ENCODE measurements at regions not wholly inside any gene's neighbourhood (a gene's known extent, or its start where the extent isn't known, plus 50 kb on each side); places are given as distances from the start of the nearest gene placed in this dataset.

- WGBS, 2 experiments (ENCODE audit: insufficient coverage in 1 of 2, insufficient read length in 1 of 2): 93 to 100% methylated on average over 3 to 4 of the region's 4 CpGs
- no peaks in the 10 kb centered on the region for H3K9me3 ChIP-seq (ENCODE audit: control insufficient read depth, low read length)
- no peak for TF ChIP-seq CTCF (conservative IDR thresholded peaks at IDR 0.05)
- no peaks in the 10 kb centered on the region for H3K4me1 ChIP-seq (ENCODE audit: control insufficient read depth, insufficient read depth, low read length)
- Mint-ChIP-seq H3K36me3 (ENCODE audit: low read depth) (no peaks in the 10 kb centered on the region), H3K27me3 (ENCODE audit: insufficient read depth) (no peaks in the 10 kb centered on the region), H3K4me1 (peaks cover 21% of the 10 kb centered on the region), H3K9me3 (peaks cover 8% of the 10 kb centered on the region), H3K27ac (no peak overlapping the region), H3K4me3 (no peak overlapping the region)
- H3K27ac ChIP-seq (ENCODE audit: low read depth, low read length): no peak overlapping the region
- H3K36me3 ChIP-seq (ENCODE audit: control insufficient read depth, insufficient read depth, low read length): no peaks in the 10 kb centered on the region
- no peaks in the 10 kb centered on the region for H3K27me3 ChIP-seq (ENCODE audit: control insufficient read depth, insufficient read depth, low read length, poor library complexity, severe bottlenecking)
- no peak overlapping the region for H3K9ac ChIP-seq (ENCODE audit: extremely low read depth, low read length, poor library complexity, severe bottlenecking)
- H3K4me3 ChIP-seq (ENCODE audit: low read length): no peak overlapping the region
- DNase-seq: no peak
Measured at GRCh38 chr3:148455098-148455497, 242.6 kb upstream of the AGTR1 start.

- Mint-ChIP-seq H3K27me3 (ENCODE audit: insufficient read depth) (no peaks in the 10 kb centered on the region), H3K4me1 (peaks cover 13% of the 10 kb centered on the region)
Measured at GRCh38 chr3:148457886-148458285, 239.8 kb upstream of the AGTR1 start.

GRCh38 chr3:148459931-148460513, 237.7 kb upstream of the AGTR1 start:
- no peak for DNase-seq
- 100% methylated on average over 1 of the region's 1 CpG; no CpG with 5 or more reads in 1 of the 2 experiments for WGBS, 2 experiments (ENCODE audit: insufficient coverage in 1 of 2, insufficient read length in 1 of 2)

More at GRCh38 chr3:148457886-148458285, 239.8 kb upstream of the AGTR1 start:
- Mint-ChIP-seq H3K4me3 (no peak overlapping the region), H3K27ac (no peak overlapping the region), H3K36me3 (ENCODE audit: low read depth) (no peaks in the 10 kb centered on the region), H3K9me3 (peaks cover 15% of the 10 kb centered on the region)
- WGBS, 2 experiments (ENCODE audit: insufficient coverage in 1 of 2, insufficient read length in 1 of 2): 88% methylated on average over 1 of the region's 1 CpG; no CpG with 5 or more reads in 1 of the 2 experiments
- Histone ChIP-seq H3K4me3 (ENCODE audit: low read length) (no peak overlapping the region), H3K27me3 (ENCODE audit: control insufficient read depth, insufficient read depth, low read length, poor library complexity, severe bottlenecking) (no peaks in the 10 kb centered on the region), H3K4me1 (ENCODE audit: control insufficient read depth, insufficient read depth, low read length) (no peaks in the 10 kb centered on the region), H3K27ac (ENCODE audit: low read depth, low read length) (no peak overlapping the region), H3K9me3 (ENCODE audit: control insufficient read depth, low read length) (no peaks in the 10 kb centered on the region), H3K36me3 (ENCODE audit: control insufficient read depth, insufficient read depth, low read length) (no peaks in the 10 kb centered on the region), H3K9ac (ENCODE audit: extremely low read depth, low read length, poor library complexity, severe bottlenecking) (no peak overlapping the region)
- TF ChIP-seq CTCF (conservative IDR thresholded peaks at IDR 0.05): no peak
- no peak for DNase-seq

More at GRCh38 chr3:148459931-148460513, 237.7 kb upstream of the AGTR1 start:
- Histone ChIP-seq H3K4me1 (ENCODE audit: control insufficient read depth, insufficient read depth, low read length) (peaks cover 6% of the 10 kb centered on the region), H3K36me3 (ENCODE audit: control insufficient read depth, insufficient read depth, low read length) (no peaks in the 10 kb centered on the region), H3K9me3 (ENCODE audit: control insufficient read depth, low read length) (no peaks in the 10 kb centered on the region), H3K27me3 (ENCODE audit: control insufficient read depth, insufficient read depth, low read length, poor library complexity, severe bottlenecking) (no peaks in the 10 kb centered on the region), H3K9ac (ENCODE audit: extremely low read depth, low read length, poor library complexity, severe bottlenecking) (no peak overlapping the region), H3K4me3 (ENCODE audit: low read length) (no peak overlapping the region), H3K27ac (ENCODE audit: low read depth, low read length) (no peak overlapping the region)
- Mint-ChIP-seq H3K27ac (no peak overlapping the region), H3K36me3 (ENCODE audit: low read depth) (no peaks in the 10 kb centered on the region), H3K9me3 (peaks cover 15% of the 10 kb centered on the region), H3K4me1 (peaks cover 4% of the 10 kb centered on the region), H3K4me3 (no peak overlapping the region), H3K27me3 (ENCODE audit: insufficient read depth) (no peaks in the 10 kb centered on the region)
- peak; percentile 70 for TF ChIP-seq CTCF (conservative IDR thresholded peaks at IDR 0.05)
